GM23338 (cell line): ENCODE measurements at regions not wholly inside any gene's neighbourhood (a gene's known extent, or its start where the extent isn't known, plus 50 kb on each side); places are given as distances from the start of the nearest gene placed in this dataset.
"Not testable (repeated sequence)": the region's sequence is repeated elsewhere in the genome, so short reads cannot be mapped to it uniquely, and the experiment has no call there.

Source experiments
- ATAC-seq: fragments of 200-7000 bp; cut with Tn5 transposase; 3 replicates; pipeline ENCODE4 v1.9.1; 2020
- DNase-seq: peaks from one replicate; pipeline ENCODE4 v3.0.0-alpha.2; 2015; ENCODE audit warnings: low spot score
- H2AFZ ChIP-seq: fragments of 200-600 bp; sonication (generic); 2 replicates; pipeline ENCODE4 v1.8.0; 2016; ENCODE audit warnings: antibody characterized with exemption, mild to moderate bottlenecking, moderate library complexity
- H3F3A ChIP-seq: fragments of 200-600 bp; sonication (generic); replicated peaks from 2 replicates; pipeline ENCODE4 v1.8.0; 2017; ENCODE audit warnings: antibody characterized with exemption, mixed run types, low read depth
- H3K27ac ChIP-seq: fragments of 200-600 bp; sonication (generic); 2 replicates; pipeline ENCODE4 v1.6.1; 2016; ENCODE audit warnings: low read depth
- H3K27me3 ChIP-seq: fragments of 200-600 bp; sonication (generic); 2 replicates; pipeline ENCODE4 v1.8.0; 2016; ENCODE audit warnings: mild to moderate bottlenecking, mixed run types, moderate library complexity; ENCODE audit not compliant: insufficient read depth
- H3K36me3 ChIP-seq: fragments of 200-600 bp; sonication (generic); 2 replicates; pipeline ENCODE4 v1.8.0; 2016; ENCODE audit warnings: mild to moderate bottlenecking; ENCODE audit not compliant: insufficient read depth
- H3K4me1 ChIP-seq: fragments of 200-600 bp; sonication (generic); 2 replicates; pipeline ENCODE4 v1.8.0; 2016; ENCODE audit warnings: mild to moderate bottlenecking, moderate library complexity; ENCODE audit not compliant: insufficient read depth
- H3K4me2 ChIP-seq: fragments of 200-600 bp; sonication (generic); 2 replicates; pipeline ENCODE4 v1.7.1; 2017; ENCODE audit warnings: mixed run types
- H3K4me3 ChIP-seq: fragments of 200-600 bp; sonication (generic); 2 replicates; pipeline ENCODE4 v1.6.1; 2016; ENCODE audit warnings: mixed run types
- H3K79me2 ChIP-seq: fragments of 200-600 bp; sonication (generic); replicated peaks from 2 replicates; pipeline ENCODE4 v1.8.0; 2017; ENCODE audit warnings: mild to moderate bottlenecking; ENCODE audit not compliant: insufficient read depth
- H3K9me2 ChIP-seq: fragments of 200-600 bp; sonication (generic); 2 replicates; pipeline ENCODE4 v1.8.0; 2017; ENCODE audit not compliant: insufficient read depth
- H4K20me1 ChIP-seq: fragments of 200-600 bp; sonication (generic); replicated peaks from 2 replicates; pipeline ENCODE4 v1.8.0; 2017; ENCODE audit warnings: mild to moderate bottlenecking; ENCODE audit not compliant: insufficient read depth
- H3K27ac Mint-ChIP-seq: 2 replicates; pipeline ENCODE4 v1.8.0; 2020; ENCODE audit warnings: inconsistent platforms, mild to moderate bottlenecking, moderate library complexity, mixed read lengths
- H3K27me3 Mint-ChIP-seq: 3 replicates; pipeline ENCODE4 v1.8.0; 2022; ENCODE audit warnings: low read depth, mild to moderate bottlenecking, moderate library complexity, mixed read lengths, inconsistent platforms; ENCODE audit not compliant: insufficient read depth, poor library complexity
- H3K36me3 Mint-ChIP-seq: 3 replicates; pipeline ENCODE4 v1.8.0; 2021; ENCODE audit warnings: low read depth, mild to moderate bottlenecking, inconsistent platforms, moderate library complexity, mixed read lengths
- H3K4me1 Mint-ChIP-seq: 3 replicates; pipeline ENCODE4 v1.8.0; 2020; ENCODE audit warnings: mild to moderate bottlenecking, inconsistent platforms, mixed read lengths
- H3K4me3 Mint-ChIP-seq: 3 replicates; pipeline ENCODE4 v1.8.0; 2021; ENCODE audit warnings: moderate library complexity, mild to moderate bottlenecking, inconsistent platforms, mixed read lengths
- H3K9me3 Mint-ChIP-seq: 3 replicates; pipeline ENCODE4 v1.8.0; 2020; ENCODE audit warnings: moderate library complexity, mild to moderate bottlenecking, inconsistent platforms, mixed read lengths
- EZH2 ChIP-seq: fragments of 200-600 bp; sonication (generic); IDR thresholded peaks from one replicate; pipeline ENCODE4 v1.8.0; 2017; ENCODE audit warnings: antibody characterized with exemption, mild to moderate bottlenecking, low read depth; ENCODE audit not compliant: unreplicated experiment
- EZH2phosphoT487 ChIP-seq: fragments of 200-600 bp; sonication (generic); IDR thresholded peaks from one replicate; pipeline ENCODE4 v1.8.1; 2018; ENCODE audit warnings: antibody characterized with exemption; ENCODE audit not compliant: unreplicated experiment
- JUNB ChIP-seq: IDR thresholded peaks from one replicate; pipeline ENCODE4 v1.6.1; 2016; ENCODE audit warnings: antibody characterized with exemption; ENCODE audit not compliant: unreplicated experiment
- NANOG ChIP-seq: IDR thresholded peaks from 2 replicates; pipeline ENCODE4 v1.6.1; 2016; ENCODE audit warnings: antibody characterized with exemption, borderline replicate concordance
- POLR2AphosphoS5 ChIP-seq: IDR thresholded peaks from 2 replicates; pipeline ENCODE4 v1.6.1; 2016; ENCODE audit warnings: antibody characterized with exemption, low read depth
- ZNF114 ChIP-seq: fragments of 250-450 bp; sonication (Bioruptor Pico); IDR thresholded peaks from 2 replicates; pipeline ENCODE4 v1.5.0; 2020; ENCODE audit warnings: mild to moderate bottlenecking, moderate library complexity
- ZNF331 ChIP-seq: fragments of 250-450 bp; sonication (Bioruptor Pico); IDR thresholded peaks from 2 replicates; pipeline ENCODE4 v1.5.0; 2020; ENCODE audit warnings: low read depth, mild to moderate bottlenecking, moderate library complexity
- TF ChIP-seq, protein P1 (sequence below), 2 experiments: fragments of 200-600 bp in 1 of 2; sonication (generic) in 1 of 2; conservative IDR thresholded peaks; 2 replicates each; pipeline versions ENCODE4 v1.5.1 to v1.6.1; 2016 to 2017; ENCODE audit warnings: antibody characterized with exemption in 2 of 2, low read depth in 2 of 2, mild to moderate bottlenecking in 2 of 2, moderate library complexity in 1 of 2
- TF ChIP-seq, protein P2 (sequence below): IDR thresholded peaks from 2 replicates; pipeline ENCODE4 v1.6.1; 2016; ENCODE audit warnings: antibody characterized with exemption
- TF ChIP-seq, protein P3 (sequence below): fragments of 250-450 bp; sonication (Bioruptor Pico); IDR thresholded peaks from 2 replicates; pipeline ENCODE4 v1.5.0; 2020; ENCODE audit warnings: mild to moderate bottlenecking, moderate library complexity
- TF ChIP-seq, protein P4 (sequence below): IDR thresholded peaks from one replicate; pipeline ENCODE4 v1.6.1; 2018; ENCODE audit warnings: antibody characterized with exemption; ENCODE audit not compliant: unreplicated experiment

DNA sequence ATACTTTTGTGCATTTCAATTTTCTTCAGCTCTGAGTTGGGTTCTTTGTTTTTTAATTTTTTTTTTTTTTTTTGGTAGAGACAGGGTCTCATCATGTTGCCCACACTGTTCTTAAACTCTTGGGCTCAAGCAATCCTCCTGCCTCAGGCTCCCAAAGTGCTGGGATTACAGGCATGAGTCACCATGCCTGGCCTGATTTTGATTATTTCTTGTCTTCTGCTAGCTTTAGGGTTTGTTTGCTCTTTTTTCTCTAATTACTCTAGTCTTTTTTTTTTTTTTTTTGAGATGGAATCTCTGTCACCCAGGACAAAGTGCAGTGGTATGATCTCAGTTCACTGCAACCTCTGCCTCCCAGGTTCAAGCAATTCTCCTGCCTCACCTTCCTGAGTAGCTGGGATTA lies 270.7 kb downstream of the MAP2K6 start:
- H3K9me2 ChIP-seq, H3K79me2 ChIP-seq, H3K4me1 ChIP-seq, H3K36me3 Mint-ChIP-seq, H3K27ac ChIP-seq, H3K4me1 Mint-ChIP-seq, H2AFZ ChIP-seq, DNase-seq, H3K27me3 ChIP-seq, ATAC-seq, H3K4me3 Mint-ChIP-seq, H3K36me3 ChIP-seq, H3F3A ChIP-seq, H3K27me3 Mint-ChIP-seq, H4K20me1 ChIP-seq, H3K4me2 ChIP-seq, H3K4me3 ChIP-seq, H3K9me3 Mint-ChIP-seq, H3K27ac Mint-ChIP-seq: not testable (repeated sequence)

DNA sequence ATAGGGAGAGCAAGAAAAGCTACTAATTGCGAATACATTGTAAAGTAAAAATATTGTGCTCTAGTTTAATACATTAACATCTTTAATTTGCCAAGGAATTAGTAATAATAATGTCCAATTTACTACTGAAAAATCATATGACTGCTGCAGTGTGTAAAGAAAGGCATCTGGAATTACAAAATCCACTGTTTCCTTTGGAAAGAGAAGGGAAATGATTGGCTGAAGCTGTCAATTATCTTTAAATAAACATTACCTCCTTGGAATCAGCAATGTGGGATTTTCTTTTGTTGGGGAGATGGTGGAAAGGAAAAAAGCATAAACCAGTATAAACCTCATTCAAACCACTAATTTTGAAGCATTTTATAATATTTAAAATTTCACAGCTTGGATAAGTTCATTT lies 276.0 kb downstream of the MAP2K6 start:
- H3K36me3 ChIP-seq: no peaks in the 10 kb centered on the region
- H2AFZ ChIP-seq: no peak overlapping the region
- peaks cover 2% of the 10 kb centered on the region; the same call in 1 of the 2 replicates for H3K9me2 ChIP-seq
- Mint-ChIP-seq H3K27ac (no peak overlapping the region), H3K4me3 (no peak overlapping the region), H3K27me3 (peaks cover 2% of the 10 kb centered on the region), H3K4me1 (no peaks in the 10 kb centered on the region), H3K36me3 (no peaks in the 10 kb centered on the region), H3K9me3 (peaks cover under 1% of the 10 kb centered on the region; the same call in 2 of the 3 replicates)
- no peaks in the 10 kb centered on the region for H4K20me1 ChIP-seq
- DNase-seq (no peak), ATAC-seq (no peak)
- no peaks in the 10 kb centered on the region for H3K4me1 ChIP-seq
- no peaks in the 10 kb centered on the region for H3K79me2 ChIP-seq
- no peak overlapping the region for H3K27ac ChIP-seq
- H3K27me3 ChIP-seq: no peaks in the 10 kb centered on the region
- no peaks in the 10 kb centered on the region for H3F3A ChIP-seq
- no peak overlapping the region for H3K4me2 ChIP-seq
- H3K4me3 ChIP-seq: no peak overlapping the region
- TF ChIP-seq, protein P1, sequence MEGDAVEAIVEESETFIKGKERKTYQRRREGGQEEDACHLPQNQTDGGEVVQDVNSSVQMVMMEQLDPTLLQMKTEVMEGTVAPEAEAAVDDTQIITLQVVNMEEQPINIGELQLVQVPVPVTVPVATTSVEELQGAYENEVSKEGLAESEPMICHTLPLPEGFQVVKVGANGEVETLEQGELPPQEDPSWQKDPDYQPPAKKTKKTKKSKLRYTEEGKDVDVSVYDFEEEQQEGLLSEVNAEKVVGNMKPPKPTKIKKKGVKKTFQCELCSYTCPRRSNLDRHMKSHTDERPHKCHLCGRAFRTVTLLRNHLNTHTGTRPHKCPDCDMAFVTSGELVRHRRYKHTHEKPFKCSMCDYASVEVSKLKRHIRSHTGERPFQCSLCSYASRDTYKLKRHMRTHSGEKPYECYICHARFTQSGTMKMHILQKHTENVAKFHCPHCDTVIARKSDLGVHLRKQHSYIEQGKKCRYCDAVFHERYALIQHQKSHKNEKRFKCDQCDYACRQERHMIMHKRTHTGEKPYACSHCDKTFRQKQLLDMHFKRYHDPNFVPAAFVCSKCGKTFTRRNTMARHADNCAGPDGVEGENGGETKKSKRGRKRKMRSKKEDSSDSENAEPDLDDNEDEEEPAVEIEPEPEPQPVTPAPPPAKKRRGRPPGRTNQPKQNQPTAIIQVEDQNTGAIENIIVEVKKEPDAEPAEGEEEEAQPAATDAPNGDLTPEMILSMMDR (conservative IDR thresholded peaks at IDR 0.05; ENCODE audit: low read depth in 2 of 2): no peak
- TF ChIP-seq, protein P2, sequence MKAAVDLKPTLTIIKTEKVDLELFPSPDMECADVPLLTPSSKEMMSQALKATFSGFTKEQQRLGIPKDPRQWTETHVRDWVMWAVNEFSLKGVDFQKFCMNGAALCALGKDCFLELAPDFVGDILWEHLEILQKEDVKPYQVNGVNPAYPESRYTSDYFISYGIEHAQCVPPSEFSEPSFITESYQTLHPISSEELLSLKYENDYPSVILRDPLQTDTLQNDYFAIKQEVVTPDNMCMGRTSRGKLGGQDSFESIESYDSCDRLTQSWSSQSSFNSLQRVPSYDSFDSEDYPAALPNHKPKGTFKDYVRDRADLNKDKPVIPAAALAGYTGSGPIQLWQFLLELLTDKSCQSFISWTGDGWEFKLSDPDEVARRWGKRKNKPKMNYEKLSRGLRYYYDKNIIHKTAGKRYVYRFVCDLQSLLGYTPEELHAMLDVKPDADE: no peak
- TF ChIP-seq, protein P3, sequence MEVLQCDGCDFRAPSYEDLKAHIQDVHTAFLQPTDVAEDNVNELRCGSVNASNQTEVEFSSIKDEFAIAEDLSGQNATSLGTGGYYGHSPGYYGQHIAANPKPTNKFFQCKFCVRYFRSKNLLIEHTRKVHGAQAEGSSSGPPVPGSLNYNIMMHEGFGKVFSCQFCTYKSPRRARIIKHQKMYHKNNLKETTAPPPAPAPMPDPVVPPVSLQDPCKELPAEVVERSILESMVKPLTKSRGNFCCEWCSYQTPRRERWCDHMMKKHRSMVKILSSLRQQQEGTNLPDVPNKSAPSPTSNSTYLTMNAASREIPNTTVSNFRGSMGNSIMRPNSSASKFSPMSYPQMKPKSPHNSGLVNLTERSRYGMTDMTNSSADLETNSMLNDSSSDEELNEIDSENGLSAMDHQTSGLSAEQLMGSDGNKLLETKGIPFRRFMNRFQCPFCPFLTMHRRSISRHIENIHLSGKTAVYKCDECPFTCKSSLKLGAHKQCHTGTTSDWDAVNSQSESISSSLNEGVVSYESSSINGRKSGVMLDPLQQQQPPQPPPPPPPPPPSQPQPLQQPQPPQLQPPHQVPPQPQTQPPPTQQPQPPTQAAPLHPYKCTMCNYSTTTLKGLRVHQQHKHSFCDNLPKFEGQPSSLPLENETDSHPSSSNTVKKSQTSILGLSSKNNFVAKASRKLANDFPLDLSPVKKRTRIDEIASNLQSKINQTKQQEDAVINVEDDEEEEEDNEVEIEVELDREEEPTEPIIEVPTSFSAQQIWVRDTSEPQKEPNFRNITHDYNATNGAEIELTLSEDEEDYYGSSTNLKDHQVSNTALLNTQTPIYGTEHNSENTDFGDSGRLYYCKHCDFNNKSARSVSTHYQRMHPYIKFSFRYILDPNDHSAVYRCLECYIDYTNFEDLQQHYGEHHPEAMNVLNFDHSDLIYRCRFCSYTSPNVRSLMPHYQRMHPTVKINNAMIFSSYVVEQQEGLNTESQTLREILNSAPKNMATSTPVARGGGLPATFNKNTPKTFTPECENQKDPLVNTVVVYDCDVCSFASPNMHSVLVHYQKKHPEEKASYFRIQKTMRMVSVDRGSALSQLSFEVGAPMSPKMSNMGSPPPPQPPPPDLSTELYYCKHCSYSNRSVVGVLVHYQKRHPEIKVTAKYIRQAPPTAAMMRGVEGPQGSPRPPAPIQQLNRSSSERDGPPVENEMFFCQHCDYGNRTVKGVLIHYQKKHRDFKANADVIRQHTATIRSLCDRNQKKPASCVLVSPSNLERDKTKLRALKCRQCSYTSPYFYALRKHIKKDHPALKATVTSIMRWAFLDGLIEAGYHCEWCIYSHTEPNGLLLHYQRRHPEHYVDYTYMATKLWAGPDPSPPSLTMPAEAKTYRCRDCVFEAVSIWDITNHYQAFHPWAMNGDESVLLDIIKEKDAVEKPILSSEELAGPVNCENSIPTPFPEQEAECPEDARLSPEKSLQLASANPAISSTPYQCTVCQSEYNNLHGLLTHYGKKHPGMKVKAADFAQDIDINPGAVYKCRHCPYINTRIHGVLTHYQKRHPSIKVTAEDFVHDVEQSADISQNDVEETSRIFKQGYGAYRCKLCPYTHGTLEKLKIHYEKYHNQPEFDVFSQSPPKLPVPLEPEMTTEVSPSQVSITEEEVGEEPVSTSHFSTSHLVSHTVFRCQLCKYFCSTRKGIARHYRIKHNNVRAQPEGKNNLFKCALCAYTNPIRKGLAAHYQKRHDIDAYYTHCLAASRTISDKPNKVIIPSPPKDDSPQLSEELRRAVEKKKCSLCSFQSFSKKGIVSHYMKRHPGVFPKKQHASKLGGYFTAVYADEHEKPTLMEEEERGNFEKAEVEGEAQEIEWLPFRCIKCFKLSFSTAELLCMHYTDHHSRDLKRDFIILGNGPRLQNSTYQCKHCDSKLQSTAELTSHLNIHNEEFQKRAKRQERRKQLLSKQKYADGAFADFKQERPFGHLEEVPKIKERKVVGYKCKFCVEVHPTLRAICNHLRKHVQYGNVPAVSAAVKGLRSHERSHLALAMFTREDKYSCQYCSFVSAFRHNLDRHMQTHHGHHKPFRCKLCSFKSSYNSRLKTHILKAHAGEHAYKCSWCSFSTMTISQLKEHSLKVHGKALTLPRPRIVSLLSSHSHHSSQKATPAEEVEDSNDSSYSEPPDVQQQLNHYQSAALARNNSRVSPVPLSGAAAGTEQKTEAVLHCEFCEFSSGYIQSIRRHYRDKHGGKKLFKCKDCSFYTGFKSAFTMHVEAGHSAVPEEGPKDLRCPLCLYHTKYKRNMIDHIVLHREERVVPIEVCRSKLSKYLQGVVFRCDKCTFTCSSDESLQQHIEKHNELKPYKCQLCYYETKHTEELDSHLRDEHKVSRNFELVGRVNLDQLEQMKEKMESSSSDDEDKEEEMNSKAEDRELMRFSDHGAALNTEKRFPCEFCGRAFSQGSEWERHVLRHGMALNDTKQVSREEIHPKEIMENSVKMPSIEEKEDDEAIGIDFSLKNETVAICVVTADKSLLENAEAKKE (CRISPR knock-in tag): no peak
- TF ChIP-seq ZNF331 (CRISPR knock-in tag): no peak
- TF ChIP-seq JUNB: no peak
- TF ChIP-seq ZNF114 (CRISPR knock-in tag): no peak
- TF ChIP-seq, protein P4, sequence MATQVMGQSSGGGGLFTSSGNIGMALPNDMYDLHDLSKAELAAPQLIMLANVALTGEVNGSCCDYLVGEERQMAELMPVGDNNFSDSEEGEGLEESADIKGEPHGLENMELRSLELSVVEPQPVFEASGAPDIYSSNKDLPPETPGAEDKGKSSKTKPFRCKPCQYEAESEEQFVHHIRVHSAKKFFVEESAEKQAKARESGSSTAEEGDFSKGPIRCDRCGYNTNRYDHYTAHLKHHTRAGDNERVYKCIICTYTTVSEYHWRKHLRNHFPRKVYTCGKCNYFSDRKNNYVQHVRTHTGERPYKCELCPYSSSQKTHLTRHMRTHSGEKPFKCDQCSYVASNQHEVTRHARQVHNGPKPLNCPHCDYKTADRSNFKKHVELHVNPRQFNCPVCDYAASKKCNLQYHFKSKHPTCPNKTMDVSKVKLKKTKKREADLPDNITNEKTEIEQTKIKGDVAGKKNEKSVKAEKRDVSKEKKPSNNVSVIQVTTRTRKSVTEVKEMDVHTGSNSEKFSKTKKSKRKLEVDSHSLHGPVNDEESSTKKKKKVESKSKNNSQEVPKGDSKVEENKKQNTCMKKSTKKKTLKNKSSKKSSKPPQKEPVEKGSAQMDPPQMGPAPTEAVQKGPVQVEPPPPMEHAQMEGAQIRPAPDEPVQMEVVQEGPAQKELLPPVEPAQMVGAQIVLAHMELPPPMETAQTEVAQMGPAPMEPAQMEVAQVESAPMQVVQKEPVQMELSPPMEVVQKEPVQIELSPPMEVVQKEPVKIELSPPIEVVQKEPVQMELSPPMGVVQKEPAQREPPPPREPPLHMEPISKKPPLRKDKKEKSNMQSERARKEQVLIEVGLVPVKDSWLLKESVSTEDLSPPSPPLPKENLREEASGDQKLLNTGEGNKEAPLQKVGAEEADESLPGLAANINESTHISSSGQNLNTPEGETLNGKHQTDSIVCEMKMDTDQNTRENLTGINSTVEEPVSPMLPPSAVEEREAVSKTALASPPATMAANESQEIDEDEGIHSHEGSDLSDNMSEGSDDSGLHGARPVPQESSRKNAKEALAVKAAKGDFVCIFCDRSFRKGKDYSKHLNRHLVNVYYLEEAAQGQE: no peak
- no peak for TF ChIP-seq POLR2AphosphoS5
- TF ChIP-seq NANOG: no peak
- no peak for TF ChIP-seq EZH2phosphoT487
- no peak for TF ChIP-seq EZH2
